ENCODE measurements at regions not wholly inside any gene's neighbourhood (a gene's known extent, or its start where the extent isn't known, plus 50 kb on each side); places are given as distances from the start of the nearest gene placed in this dataset.

GRCh38 chr6:165718491-165718891 is 55.5 kb upstream of the PDE10A start:
- DNase-seq (ENCODE audit: low read depth) = no peak

GRCh38 chr6:165717732-165718465 is 54.9 kb upstream of the PDE10A start:
- DNase-seq (ENCODE audit: low read depth) = no peak

- DNase-seq (ENCODE audit: low read depth) = no peak
Observed at GRCh38 chr6:165716886-165717285, 53.8 kb upstream of the PDE10A start.

- no peak for DNase-seq (ENCODE audit: low read depth)
Observed at GRCh38 chr6:165715428-165715827, 52.4 kb upstream of the PDE10A start.

DNA sequence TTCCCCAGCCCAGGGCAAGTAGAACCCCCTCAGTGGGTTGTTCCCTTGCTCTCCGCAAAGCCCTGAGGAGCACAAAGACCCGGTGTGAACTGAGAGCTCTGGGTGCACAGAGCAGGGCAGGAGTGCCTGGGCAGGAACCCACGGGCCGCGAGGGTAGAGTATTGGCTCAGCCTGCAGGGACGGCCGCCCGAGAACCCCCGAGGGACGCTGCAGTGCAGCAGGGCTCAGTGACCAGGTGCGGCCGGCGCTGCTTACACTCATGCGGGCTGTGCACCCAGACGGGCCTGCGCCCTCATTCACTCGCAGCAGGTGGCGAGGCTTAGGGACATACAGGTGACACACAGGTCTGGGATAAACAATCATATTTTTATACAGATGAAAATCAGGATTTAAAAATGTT is 51.9 kb upstream of the PDE10A start:
- DNase-seq (ENCODE audit: low read depth) = no peak

DNA sequence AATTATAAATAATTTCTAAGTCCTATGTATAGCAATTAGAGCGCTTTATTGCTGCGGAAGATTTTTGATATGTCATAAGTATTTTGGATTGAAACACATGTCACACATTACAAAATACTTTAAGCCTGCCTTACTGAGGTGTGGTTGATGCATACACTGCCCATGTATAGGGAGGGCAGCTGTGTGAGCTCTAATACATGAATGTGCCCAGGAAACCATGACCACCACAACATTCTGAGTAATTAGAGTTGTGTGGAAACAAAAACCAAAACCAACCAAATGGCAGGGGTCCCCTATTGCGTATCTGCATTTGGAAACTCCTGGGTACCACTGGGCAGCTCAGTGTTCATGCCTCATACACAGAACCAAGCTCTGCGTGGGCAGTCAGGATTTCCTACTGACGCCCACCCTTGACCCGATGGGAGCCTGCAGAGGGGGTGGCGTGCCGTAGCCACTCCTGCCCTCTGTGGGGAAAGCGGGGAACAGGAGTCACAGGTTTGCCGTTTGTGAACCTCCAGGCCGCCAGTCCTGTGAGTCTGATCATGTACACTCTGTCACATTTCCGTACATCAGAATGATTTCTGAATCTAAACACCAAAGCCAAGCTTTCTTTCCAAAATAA is 50.9 kb upstream of the PDE10A start:
- DNase-seq (ENCODE audit: low read depth) = no peak

Data from stimulated activated CD8-positive, alpha-beta memory T cell treated with anti-CD3 and anti-CD28 coated beads, Interleukin-15, amount 100 ng/mL, for 24 hours (primary cell).